Endothelial cell of umbilical vein (primary cell): ENCODE measurements at regions not wholly inside any gene's neighbourhood (a gene's known extent, or its start where the extent isn't known, plus 50 kb on each side); places are given as distances from the start of the nearest gene placed in this dataset.

Experiments used
- BruUV-seq: library from RNA; stranded (reverse); fragments of 400-500 nt; replicated peaks from 2 replicates; lab custom pipeline; 2021; lab: Mats Ljungman, UMichigan
- CTCF ChIA-PET: fragments of 300-600, 350-600 bp; sonication (Branson Sonifier 250); formaldehyde crosslinking; loops from one replicate; lab custom pipeline; 2021; ENCODE audit warnings: antibody characterized with exemption, inconsistent platforms; lab: Charles Lee
- POLR2A ChIA-PET: fragments of 300-600, 350-600 bp; sonication (Branson Sonifier 250); formaldehyde crosslinking; loops from one replicate; lab custom pipeline; 2021; ENCODE audit warnings: antibody characterized with exemption, inconsistent platforms; lab: Charles Lee
- DNase-seq: peaks from one replicate; pipeline ENCODE4 v3.0.0-alpha.2; 2011; ENCODE audit warnings: low read depth, low spot score
- FAIRE-seq: peaks from 2 replicates; lab custom pipeline; 2011; peaks lifted over from hg19 to GRCh38; lab: Jason Lieb, UNC
- H2AFZ ChIP-seq: 2 replicates; pipeline ENCODE4 v1.6.0; 2012; ENCODE audit warnings: low read depth, low read length, control low read depth, inconsistent platforms
- H3K27ac ChIP-seq: 2 replicates; pipeline ENCODE4 v1.5.1; 2011; ENCODE audit warnings: low read depth, mild to moderate bottlenecking, control low read depth, low read length, moderate library complexity; ENCODE audit not compliant: insufficient read depth
- H3K27me3 ChIP-seq, 2 experiments: 2 replicates each; pipeline versions ENCODE4 v1.6.0 to v1.6.1; 2011; ENCODE audit warnings: low read length in 2 of 2, mixed read lengths in 1 of 2; ENCODE audit not compliant: control insufficient read depth in 2 of 2, insufficient read depth in 2 of 2
- H3K36me3 ChIP-seq, 2 experiments: 2 replicates in 1 of 2; 3 replicates in 1 of 2; pipeline ENCODE4 v1.5.1; 2011; ENCODE audit warnings: low read length in 2 of 2, mild to moderate bottlenecking in 1 of 2, moderate library complexity in 1 of 2; ENCODE audit not compliant: control insufficient read depth in 2 of 2, insufficient read depth in 2 of 2; ENCODE audit errors: extremely low read depth in 1 of 2
- H3K4me1 ChIP-seq: 3 replicates; pipeline ENCODE4 v1.5.1; 2011; ENCODE audit warnings: mild to moderate bottlenecking, low read length; ENCODE audit not compliant: control insufficient read depth, insufficient read depth; ENCODE audit errors: extremely low read depth
- H3K4me2 ChIP-seq: 2 replicates; pipeline ENCODE4 v1.6.1; 2011; ENCODE audit warnings: low read length, control low read depth, mixed read lengths; ENCODE audit not compliant: insufficient read depth
- H3K4me3 ChIP-seq, 3 experiments: fragments of 200-600 bp in 1 of 3; sonication (generic), shearing (Covaris generic) in 1 of 3; replicated peaks in 1 of 3; 2 replicates each; pipeline ENCODE4 v1.5.1; 2011 to 2016; ENCODE audit warnings: control low read depth in 3 of 3, low read length in 3 of 3, mild to moderate bottlenecking in 2 of 3, inconsistent platforms in 1 of 3, low read depth in 1 of 3, moderate library complexity in 1 of 3; ENCODE audit not compliant: insufficient read depth in 1 of 3
- H3K79me2 ChIP-seq: 2 replicates; pipeline ENCODE4 v1.6.0; 2012; ENCODE audit warnings: low read length, inconsistent platforms; ENCODE audit not compliant: control insufficient read depth, insufficient read depth
- H3K9ac ChIP-seq: replicated peaks from 2 replicates; pipeline ENCODE3; 2011; ENCODE audit warnings: low read length, control low read depth; ENCODE audit not compliant: insufficient read depth; ENCODE audit errors: extremely low read depth
- H3K9me1 ChIP-seq: replicated peaks from 3 replicates; pipeline ENCODE4 v1.6.0; 2011; ENCODE audit warnings: mild to moderate bottlenecking, low read length; ENCODE audit not compliant: control insufficient read depth, insufficient read depth; ENCODE audit errors: extremely low read depth
- H3K9me3 ChIP-seq: replicated peaks from 2 replicates; pipeline ENCODE4 v1.5.1; 2012; ENCODE audit warnings: low read length, inconsistent platforms; ENCODE audit not compliant: control insufficient read depth, insufficient read depth
- H4K20me1 ChIP-seq: replicated peaks from 2 replicates; pipeline ENCODE3; 2011; ENCODE audit warnings: mild to moderate bottlenecking, low read length; ENCODE audit not compliant: control insufficient read depth, insufficient read depth; ENCODE audit errors: extremely low read depth
- EZH2 ChIP-seq: IDR thresholded peaks from 2 replicates; pipeline ENCODE4 v1.6.1; 2012; ENCODE audit warnings: borderline replicate concordance, low read depth, mild to moderate bottlenecking, moderate library complexity, low read length, inconsistent platforms; ENCODE audit not compliant: severe bottlenecking
- FOS ChIP-seq: IDR thresholded peaks from 2 replicates; pipeline ENCODE4 v1.6.1; 2011; ENCODE audit warnings: mild to moderate bottlenecking, low read length, moderate library complexity, borderline replicate concordance; ENCODE audit not compliant: insufficient read depth
- GATA2 ChIP-seq: IDR thresholded peaks from 2 replicates; pipeline ENCODE4 v1.7.0; 2011; ENCODE audit warnings: low read depth, mild to moderate bottlenecking, moderate library complexity, mixed read lengths, low read length; ENCODE audit not compliant: insufficient read length, insufficient read depth
- JUN ChIP-seq: IDR thresholded peaks from 2 replicates; pipeline ENCODE4 v1.6.1; 2011; ENCODE audit warnings: borderline replicate concordance, low read depth; ENCODE audit not compliant: insufficient read length, insufficient read depth
- MYC ChIP-seq: IDR thresholded peaks from one replicate; pipeline ENCODE4 v1.6.1; 2011; ENCODE audit warnings: mild to moderate bottlenecking, low read depth, low read length
- POLR2A ChIP-seq: IDR thresholded peaks from 2 replicates; pipeline ENCODE4 v1.6.1; 2012; ENCODE audit warnings: low read depth, mild to moderate bottlenecking, control low read depth, low read length
- POLR2AphosphoS5 ChIP-seq: IDR thresholded peaks from 2 replicates; pipeline ENCODE4 v1.6.1; 2012; ENCODE audit warnings: low read depth, mild to moderate bottlenecking, control low read depth, low read length, moderate library complexity; ENCODE audit not compliant: insufficient read depth
- dilution Hi-C: fragments of 300-500 bp; cut with MboI; formaldehyde crosslinking; loops from one replicate; pipeline ENCODE4 v1.15.0; 2019; ENCODE audit warnings: low sequenced_read_pairs; ENCODE audit not compliant: extremely low pct_ligation_motif_present
- intact Hi-C: fragments of 100-400 bp; cut with micrococcal nuclease; formaldehyde crosslinking; loops from one replicate; pipeline ENCODE4 v1.10.0; 2022
- TF ChIP-seq, protein P1 (sequence below): IDR thresholded peaks from 2 replicates; pipeline ENCODE4 v1.6.1; 2011; ENCODE audit not compliant: insufficient read depth, insufficient read length
- TF ChIP-seq, protein P2 (sequence below), 2 donors: IDR thresholded peaks; 1 replicate in 1 of 2; 2 replicates in 1 of 2; pipeline ENCODE4 v1.5.1; 2011; ENCODE audit warnings: low read length in 2 of 2, mild to moderate bottlenecking in 2 of 2, moderate library complexity in 2 of 2, control low read depth in 1 of 2, inconsistent platforms in 1 of 2, low read depth in 1 of 2; ENCODE audit not compliant: insufficient read depth in 1 of 2; ENCODE audit errors: extremely low read depth in 1 of 2

DNA sequence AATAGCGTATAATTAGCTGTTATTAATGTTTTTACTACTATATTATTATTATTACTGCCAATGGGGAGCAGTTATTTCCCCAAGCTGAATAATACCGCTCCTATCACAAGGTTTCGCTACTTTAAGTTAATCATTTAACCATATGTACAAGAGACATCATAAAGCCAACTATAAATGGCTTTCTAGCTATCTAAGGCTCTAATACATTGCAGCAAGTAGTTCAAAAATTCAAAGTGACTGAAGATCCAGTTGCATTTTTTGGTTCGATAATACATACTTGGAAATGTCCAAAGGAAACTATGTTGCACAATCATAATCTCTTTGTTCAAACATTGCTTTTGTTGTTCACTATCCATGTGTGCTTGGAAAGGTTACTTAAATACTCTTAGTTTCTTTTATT is 952.0 kb upstream of the MBL2 start:
- DNase-seq (no peak), FAIRE-seq (no peak)
- Histone ChIP-seq H3K36me3 (no peaks in the 10 kb centered on the region), H2AFZ (no peak overlapping the region), H4K20me1 (no peaks in the 10 kb centered on the region), H3K4me1 (no peaks in the 10 kb centered on the region), H3K9ac (no peak overlapping the region), H3K4me3 (no peak overlapping the region), H3K27me3 (no peaks in the 10 kb centered on the region), H3K4me2 (no peak overlapping the region), H3K9me3 (no peaks in the 10 kb centered on the region), H3K27ac (no peak overlapping the region), H3K9me1 (no peaks in the 10 kb centered on the region), H3K79me2 (no peaks in the 10 kb centered on the region)
- dilution Hi-C loops, result no loop called here
- intact Hi-C loops, result no loop called here
- no peak for TF ChIP-seq JUN
- TF ChIP-seq, protein P1, sequence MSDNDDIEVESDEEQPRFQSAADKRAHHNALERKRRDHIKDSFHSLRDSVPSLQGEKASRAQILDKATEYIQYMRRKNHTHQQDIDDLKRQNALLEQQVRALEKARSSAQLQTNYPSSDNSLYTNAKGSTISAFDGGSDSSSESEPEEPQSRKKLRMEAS, result no peak
- TF ChIP-seq POLR2AphosphoS5, result no peak
- TF ChIP-seq MYC, result no peak
- BruUV-seq, result no TSS peak
- CTCF ChIA-PET, result no interaction called here
- POLR2A ChIA-PET, result no interaction called here

DNA sequence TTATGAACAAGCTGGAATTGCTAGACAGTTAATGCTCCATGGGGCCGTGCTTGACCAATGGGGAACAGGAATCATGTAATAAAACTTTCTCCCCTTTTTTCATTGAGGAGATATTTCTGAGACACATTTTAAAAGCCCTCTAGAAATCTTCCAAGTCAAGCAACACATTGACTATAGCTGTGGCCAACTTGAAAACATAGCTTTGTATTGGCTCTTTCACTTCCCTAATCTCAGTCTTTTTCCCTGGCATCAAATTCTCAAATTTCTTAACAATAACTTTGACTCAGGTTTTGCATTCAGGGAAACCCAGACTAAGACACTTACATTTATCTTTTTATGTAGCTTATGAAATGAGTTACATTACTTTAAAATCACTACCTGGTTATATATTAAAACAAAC is 947.1 kb upstream of the MBL2 start:
- FAIRE-seq (peak; percentile 66), DNase-seq (no peak)
- no peak overlapping the region for H3K4me3 ChIP-seq
- H3K27me3 ChIP-seq, result no peaks in the 10 kb centered on the region
- H3K4me1 ChIP-seq, result no peaks in the 10 kb centered on the region
- H2AFZ ChIP-seq, result no peak overlapping the region
- no peaks in the 10 kb centered on the region for H3K9me1 ChIP-seq
- POLR2A ChIA-PET, result no interaction called here
- dilution Hi-C loops, result no loop called here
- no peaks in the 10 kb centered on the region for H3K36me3 ChIP-seq
- H3K79me2 ChIP-seq, result no peaks in the 10 kb centered on the region
- no TSS peak for BruUV-seq
- no peak overlapping the region for H3K9ac ChIP-seq
- CTCF ChIA-PET, result no interaction called here
- TF ChIP-seq POLR2AphosphoS5 (no peak), GATA2 (no peak), FOS (no peak), JUN (no peak), MYC (no peak), EZH2 (no peak), POLR2A (no peak)
- TF ChIP-seq, protein P1, result no peak
- TF ChIP-seq, protein P2, sequence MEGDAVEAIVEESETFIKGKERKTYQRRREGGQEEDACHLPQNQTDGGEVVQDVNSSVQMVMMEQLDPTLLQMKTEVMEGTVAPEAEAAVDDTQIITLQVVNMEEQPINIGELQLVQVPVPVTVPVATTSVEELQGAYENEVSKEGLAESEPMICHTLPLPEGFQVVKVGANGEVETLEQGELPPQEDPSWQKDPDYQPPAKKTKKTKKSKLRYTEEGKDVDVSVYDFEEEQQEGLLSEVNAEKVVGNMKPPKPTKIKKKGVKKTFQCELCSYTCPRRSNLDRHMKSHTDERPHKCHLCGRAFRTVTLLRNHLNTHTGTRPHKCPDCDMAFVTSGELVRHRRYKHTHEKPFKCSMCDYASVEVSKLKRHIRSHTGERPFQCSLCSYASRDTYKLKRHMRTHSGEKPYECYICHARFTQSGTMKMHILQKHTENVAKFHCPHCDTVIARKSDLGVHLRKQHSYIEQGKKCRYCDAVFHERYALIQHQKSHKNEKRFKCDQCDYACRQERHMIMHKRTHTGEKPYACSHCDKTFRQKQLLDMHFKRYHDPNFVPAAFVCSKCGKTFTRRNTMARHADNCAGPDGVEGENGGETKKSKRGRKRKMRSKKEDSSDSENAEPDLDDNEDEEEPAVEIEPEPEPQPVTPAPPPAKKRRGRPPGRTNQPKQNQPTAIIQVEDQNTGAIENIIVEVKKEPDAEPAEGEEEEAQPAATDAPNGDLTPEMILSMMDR (IDR thresholded peaks at IDR 0.05; ENCODE audit: extremely low read depth in 1 of 2, insufficient read depth in 1 of 2, low read depth in 1 of 2, low read length in 2 of 2), result no peak
- no peak overlapping the region for H3K27ac ChIP-seq
- no peaks in the 10 kb centered on the region for H3K9me3 ChIP-seq
- H3K4me2 ChIP-seq, result no peak overlapping the region
- intact Hi-C loops, result no loop called here
- H4K20me1 ChIP-seq, result no peaks in the 10 kb centered on the region
